Peyer's patch (tissue), 4 donors: ENCODE measurements at regions not wholly inside any gene's neighbourhood (a gene's known extent, or its start where the extent isn't known, plus 50 kb on each side); places are given as distances from the start of the nearest gene placed in this dataset.

Source experiments
- DNase-seq, 3 donors: peaks; one replicate each; pipeline ENCODE4 v3.0.0-alpha.2; 2017 to 2019
- H3K27ac ChIP-seq, 4 donors: fragments of 200-600 bp; sonication (generic); one replicate each; pipeline ENCODE4 v1.5.1; 2016 to 2019
- H3K27me3 ChIP-seq, 2 donors: fragments of 200-600 bp; sonication (generic); one replicate each; pipeline ENCODE4 v1.5.1; 2019
- H3K36me3 ChIP-seq, 3 donors: fragments of 200-600 bp; sonication (generic); one replicate each; pipeline ENCODE4 v1.5.1; 2016 to 2019
- H3K4me1 ChIP-seq, 4 donors: fragments of 200-600 bp; sonication (generic); one replicate each; pipeline ENCODE4 v1.5.1; 2016 to 2019
- H3K4me3 ChIP-seq, 4 donors: fragments of 200-600 bp; sonication (generic); 1 replicate in 3 of 4; 2 replicates in 1 of 4; pipeline ENCODE4 v1.5.1; 2016 to 2019; ENCODE audit warnings: mild to moderate bottlenecking in 1 of 4
- H3K9me3 ChIP-seq, 4 donors: fragments of 200-600 bp; sonication (generic); one replicate each; pipeline ENCODE4 v1.5.1; 2016 to 2019; ENCODE audit warnings: mild to moderate bottlenecking in 1 of 4
- POLR2A ChIP-seq, 2 donors: fragments of 450-650 bp; IDR thresholded peaks; one replicate each; pipeline ENCODE4 v1.5.1; 2017; ENCODE audit warnings: antibody characterized with exemption in 2 of 2, mild to moderate bottlenecking in 2 of 2, moderate library complexity in 2 of 2
- TF ChIP-seq, protein P1 (sequence below), 6 experiments: fragments of 450-650 bp in 4 of 6; fragments of 200-600 bp in 2 of 6; sonication (generic) in 1 of 6; IDR thresholded peaks; one replicate each; pipeline ENCODE4 v1.5.1; 2017 to 2019; ENCODE audit warnings: antibody characterized with exemption in 6 of 6, mild to moderate bottlenecking in 3 of 6, moderate library complexity in 1 of 6

GRCh38 chr10:33039181-33039580 lies 81.2 kb upstream of the ITGB1 start:
- H3K36me3 ChIP-seq: no peaks in the 10 kb centered on the region
- TF ChIP-seq POLR2A (IDR thresholded peaks at IDR 0.05): no peak
- TF ChIP-seq, protein P1, sequence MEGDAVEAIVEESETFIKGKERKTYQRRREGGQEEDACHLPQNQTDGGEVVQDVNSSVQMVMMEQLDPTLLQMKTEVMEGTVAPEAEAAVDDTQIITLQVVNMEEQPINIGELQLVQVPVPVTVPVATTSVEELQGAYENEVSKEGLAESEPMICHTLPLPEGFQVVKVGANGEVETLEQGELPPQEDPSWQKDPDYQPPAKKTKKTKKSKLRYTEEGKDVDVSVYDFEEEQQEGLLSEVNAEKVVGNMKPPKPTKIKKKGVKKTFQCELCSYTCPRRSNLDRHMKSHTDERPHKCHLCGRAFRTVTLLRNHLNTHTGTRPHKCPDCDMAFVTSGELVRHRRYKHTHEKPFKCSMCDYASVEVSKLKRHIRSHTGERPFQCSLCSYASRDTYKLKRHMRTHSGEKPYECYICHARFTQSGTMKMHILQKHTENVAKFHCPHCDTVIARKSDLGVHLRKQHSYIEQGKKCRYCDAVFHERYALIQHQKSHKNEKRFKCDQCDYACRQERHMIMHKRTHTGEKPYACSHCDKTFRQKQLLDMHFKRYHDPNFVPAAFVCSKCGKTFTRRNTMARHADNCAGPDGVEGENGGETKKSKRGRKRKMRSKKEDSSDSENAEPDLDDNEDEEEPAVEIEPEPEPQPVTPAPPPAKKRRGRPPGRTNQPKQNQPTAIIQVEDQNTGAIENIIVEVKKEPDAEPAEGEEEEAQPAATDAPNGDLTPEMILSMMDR (IDR thresholded peaks at IDR 0.05): no peak
- H3K27me3 ChIP-seq: no peaks in the 10 kb centered on the region
- DNase-seq: no peak
- no peaks in the 10 kb centered on the region for H3K9me3 ChIP-seq
- H3K4me3 ChIP-seq: no peak overlapping the region
- H3K4me1 ChIP-seq: no peaks in the 10 kb centered on the region
- H3K27ac ChIP-seq: no peak overlapping the region

DNA sequence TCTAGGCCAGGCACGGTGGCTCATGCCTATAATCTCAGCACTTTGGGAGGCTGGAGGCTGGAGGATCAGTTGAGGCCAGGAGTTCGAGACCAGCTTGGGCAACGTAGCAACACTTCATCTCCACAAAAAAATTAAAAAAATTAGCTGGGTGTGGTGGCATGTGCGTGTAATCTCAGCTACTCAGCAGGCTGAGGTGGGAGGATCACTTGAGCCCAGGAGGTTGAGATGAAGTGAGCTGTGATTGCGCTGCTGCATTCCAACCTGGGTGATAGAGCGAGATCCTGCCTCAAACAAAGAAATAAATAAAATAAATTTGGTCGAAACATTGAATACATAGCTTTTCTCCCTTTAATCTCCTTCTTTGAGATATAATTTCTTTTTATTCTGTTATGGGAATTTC lies 80.6 kb upstream of the ITGB1 start:
- Histone ChIP-seq H3K4me3 (no peak overlapping the region), H3K36me3 (no peaks in the 10 kb centered on the region), H3K27me3 (no peaks in the 10 kb centered on the region), H3K9me3 (no peaks in the 10 kb centered on the region), H3K4me1 (no peaks in the 10 kb centered on the region), H3K27ac (no peak overlapping the region)
- no peak for TF ChIP-seq POLR2A (IDR thresholded peaks at IDR 0.05)
- TF ChIP-seq, protein P1 (IDR thresholded peaks at IDR 0.05): no peak
- no peak for DNase-seq

DNA sequence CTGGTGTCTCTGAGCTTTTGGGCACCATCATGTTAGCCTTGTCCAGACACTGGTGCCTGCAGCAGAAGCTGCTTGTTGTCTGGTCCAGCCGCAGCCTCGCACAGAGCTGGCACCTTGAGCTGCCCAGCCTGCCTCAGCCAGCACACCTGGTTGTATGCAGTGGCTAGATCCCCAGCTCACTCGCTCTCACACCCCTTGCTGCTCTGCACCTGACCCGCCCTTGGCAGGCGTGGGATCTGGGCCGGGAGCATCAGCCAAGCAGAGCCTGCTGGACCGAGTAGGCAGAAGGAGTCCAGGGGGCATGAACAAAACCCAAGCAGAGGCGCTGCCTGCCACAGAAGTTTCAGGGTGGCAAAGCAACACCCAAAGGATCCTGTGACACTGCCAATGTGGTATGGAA lies 79.7 kb upstream of the ITGB1 start:
- H3K27ac ChIP-seq: no peak overlapping the region
- no peaks in the 10 kb centered on the region for H3K4me1 ChIP-seq
- no peaks in the 10 kb centered on the region for H3K9me3 ChIP-seq
- H3K4me3 ChIP-seq: no peak overlapping the region
- H3K36me3 ChIP-seq: no peaks in the 10 kb centered on the region
- no peak for TF ChIP-seq POLR2A (IDR thresholded peaks at IDR 0.05)
- TF ChIP-seq, protein P1 (IDR thresholded peaks at IDR 0.05): no peak
- DNase-seq: no peak
- no peaks in the 10 kb centered on the region for H3K27me3 ChIP-seq

DNA sequence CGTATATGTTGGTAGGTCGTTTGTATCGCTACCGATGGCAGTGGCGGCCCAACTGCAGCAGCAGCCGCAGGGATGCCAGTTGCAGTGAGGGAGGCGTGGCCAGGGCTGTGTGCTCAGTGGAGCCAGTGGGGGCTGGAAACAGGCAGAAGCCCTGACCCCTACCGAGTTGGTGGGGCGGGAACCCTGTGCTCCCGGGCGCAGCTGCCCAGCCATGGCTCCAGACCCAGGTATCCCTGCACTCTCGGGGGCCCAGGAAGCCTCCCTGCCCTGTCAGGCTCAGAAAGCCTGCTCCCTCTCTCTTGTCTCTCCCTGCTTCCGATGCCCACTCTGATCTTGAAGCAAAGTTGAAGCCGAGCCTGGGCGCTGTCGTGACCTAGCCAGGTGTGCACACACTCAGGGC lies 78.6 kb upstream of the ITGB1 start:
- no peak overlapping the region for H3K4me3 ChIP-seq
- no peak for DNase-seq
- TF ChIP-seq, protein P1 (IDR thresholded peaks at IDR 0.05): no peak
- no peak for TF ChIP-seq POLR2A (IDR thresholded peaks at IDR 0.05)

GRCh38 chr10:33035411-33035810 lies 77.4 kb upstream of the ITGB1 start:
- Histone ChIP-seq H3K9me3 (no peaks in the 10 kb centered on the region), H3K36me3 (no peaks in the 10 kb centered on the region), H3K4me1 (no peaks in the 10 kb centered on the region), H3K27ac (no peak overlapping the region), H3K27me3 (no peaks in the 10 kb centered on the region), H3K4me3 (no peak overlapping the region)
- no peak for DNase-seq
- no peak for TF ChIP-seq POLR2A (IDR thresholded peaks at IDR 0.05)
- TF ChIP-seq, protein P1 (IDR thresholded peaks at IDR 0.05): no peak

More for the DNA sequence above, 78.6 kb upstream of the ITGB1 start:
- Histone ChIP-seq H3K36me3 (no peaks in the 10 kb centered on the region), H3K27ac (no peak overlapping the region), H3K9me3 (no peaks in the 10 kb centered on the region), H3K4me1 (no peaks in the 10 kb centered on the region), H3K27me3 (no peaks in the 10 kb centered on the region)

GRCh38 chr10:33034931-33035330 lies 76.9 kb upstream of the ITGB1 start:
- H3K4me3 ChIP-seq: no peak overlapping the region
- TF ChIP-seq, protein P1 (IDR thresholded peaks at IDR 0.05): no peak
- no peak for TF ChIP-seq POLR2A (IDR thresholded peaks at IDR 0.05)
- no peaks in the 10 kb centered on the region for H3K4me1 ChIP-seq
- DNase-seq: no peak
- no peaks in the 10 kb centered on the region for H3K36me3 ChIP-seq
- no peaks in the 10 kb centered on the region for H3K27me3 ChIP-seq
- no peaks in the 10 kb centered on the region for H3K9me3 ChIP-seq
- no peak overlapping the region for H3K27ac ChIP-seq
